Lung (tissue), 11 donors: ENCODE measurements at regions not wholly inside any gene's neighbourhood (a gene's known extent, or its start where the extent isn't known, plus 50 kb on each side); places are given as distances from the start of the nearest gene placed in this dataset.
A peak's percentile ranks its signal among the peaks of the same experiment; 100 is the strongest.

Experiments
- ATAC-seq: fragments of 200-7000 bp; cut with Tn5 transposase; one replicate; pipeline ENCODE4 v1.9.1; 2020; ENCODE audit warnings: moderate number of reproducible peaks; ENCODE audit not compliant: insufficient read depth, low FRiP score
- DNase-seq, 3 donors: peaks; one replicate each; pipeline ENCODE4 v3.0.0-alpha.2; 2013 to 2017
- H3K27ac ChIP-seq, 2 donors: one replicate each; pipeline ENCODE4 v1.5.1; 2013; ENCODE audit warnings: mild to moderate bottlenecking in 2 of 2, moderate library complexity in 2 of 2, control low read depth in 1 of 2, inconsistent platforms in 1 of 2, low read depth in 1 of 2, low read length in 1 of 2
- H3K27me3 ChIP-seq, 3 donors: one replicate each; pipeline ENCODE4 v1.5.1; 2013; ENCODE audit warnings: low read length in 2 of 3; ENCODE audit not compliant: control insufficient read depth in 3 of 3, insufficient read depth in 3 of 3
- H3K36me3 ChIP-seq, 4 donors: one replicate each; pipeline ENCODE4 v1.5.1; 2013; ENCODE audit warnings: low read length in 4 of 4, mild to moderate bottlenecking in 1 of 4, moderate library complexity in 1 of 4; ENCODE audit not compliant: control insufficient read depth in 4 of 4, insufficient read depth in 4 of 4
- H3K4me1 ChIP-seq, 5 donors: one replicate each; pipeline ENCODE4 v1.5.1; 2013; ENCODE audit warnings: low read length in 5 of 5, mild to moderate bottlenecking in 2 of 5, moderate library complexity in 1 of 5; ENCODE audit not compliant: control insufficient read depth in 5 of 5, insufficient read depth in 5 of 5
- H3K4me3 ChIP-seq: one replicate; pipeline ENCODE4 v1.5.1; 2013; ENCODE audit warnings: mild to moderate bottlenecking, control low read depth, moderate library complexity
- H3K9ac ChIP-seq, 2 donors: one replicate each; pipeline ENCODE4 v1.5.1; 2013; ENCODE audit warnings: low read length in 2 of 2, control low read depth in 1 of 2; ENCODE audit not compliant: insufficient read depth in 1 of 2
- H3K9me3 ChIP-seq, 4 donors: one replicate each; pipeline ENCODE4 v1.5.1; 2013; ENCODE audit warnings: low read length in 3 of 4, mild to moderate bottlenecking in 1 of 4, moderate library complexity in 1 of 4; ENCODE audit not compliant: control insufficient read depth in 4 of 4, insufficient read depth in 3 of 4
- WGBS, 2 donors: extraction: QIAGEN DNeasy Blood & Tissue Kit; methylation state at CpG; one replicate each; pipeline ENCODE4 v1.1.7; 2013; 5-methylcytosine and 5-hydroxymethylcytosine counted together
- TF ChIP-seq, protein P1 (sequence below): IDR thresholded peaks from 2 replicates; pipeline ENCODE4 v1.5.1; 2012; ENCODE audit warnings: mild to moderate bottlenecking; ENCODE audit errors: control extremely low read depth, extremely low read depth
- donor health status: control.
- donor health status: control.
- donor health status: Bipolar disorder and iron deficiency.
- donor health status: healthy.
- donor health status: DM: yes; HTN: yes; CAD: no.

DNA sequence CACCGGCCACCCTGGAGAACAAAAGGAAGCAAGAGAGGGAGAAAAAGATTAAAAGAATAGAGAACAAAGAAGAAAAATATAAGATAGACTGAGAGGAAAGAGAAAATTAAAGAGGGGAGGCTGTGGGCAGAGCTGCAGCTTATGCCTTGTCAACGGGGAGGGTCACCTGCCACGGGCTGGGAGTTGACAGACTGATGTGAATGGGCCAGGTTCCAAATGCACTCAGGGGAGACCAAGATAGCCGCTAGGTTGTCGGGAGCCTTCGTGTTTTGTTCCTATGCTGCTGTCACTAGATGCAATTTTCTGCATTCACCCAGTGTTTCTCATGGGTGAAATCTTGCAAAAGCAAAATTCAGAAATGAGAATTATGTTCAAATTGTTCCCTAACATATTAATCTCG, 119.6 kb upstream of the MTHFD1L start:
- no peak overlapping the region for H3K9ac ChIP-seq
- no peak overlapping the region for H3K4me3 ChIP-seq
- DNase-seq (no peak), ATAC-seq (no peak)
- WGBS, 2 donors = 59 to 79% methylated on average over 7 of the region's 7 CpGs
- H3K27me3 ChIP-seq = no peaks in the 10 kb centered on the region
- H3K36me3 ChIP-seq = no peaks in the 10 kb centered on the region
- TF ChIP-seq, protein P1, sequence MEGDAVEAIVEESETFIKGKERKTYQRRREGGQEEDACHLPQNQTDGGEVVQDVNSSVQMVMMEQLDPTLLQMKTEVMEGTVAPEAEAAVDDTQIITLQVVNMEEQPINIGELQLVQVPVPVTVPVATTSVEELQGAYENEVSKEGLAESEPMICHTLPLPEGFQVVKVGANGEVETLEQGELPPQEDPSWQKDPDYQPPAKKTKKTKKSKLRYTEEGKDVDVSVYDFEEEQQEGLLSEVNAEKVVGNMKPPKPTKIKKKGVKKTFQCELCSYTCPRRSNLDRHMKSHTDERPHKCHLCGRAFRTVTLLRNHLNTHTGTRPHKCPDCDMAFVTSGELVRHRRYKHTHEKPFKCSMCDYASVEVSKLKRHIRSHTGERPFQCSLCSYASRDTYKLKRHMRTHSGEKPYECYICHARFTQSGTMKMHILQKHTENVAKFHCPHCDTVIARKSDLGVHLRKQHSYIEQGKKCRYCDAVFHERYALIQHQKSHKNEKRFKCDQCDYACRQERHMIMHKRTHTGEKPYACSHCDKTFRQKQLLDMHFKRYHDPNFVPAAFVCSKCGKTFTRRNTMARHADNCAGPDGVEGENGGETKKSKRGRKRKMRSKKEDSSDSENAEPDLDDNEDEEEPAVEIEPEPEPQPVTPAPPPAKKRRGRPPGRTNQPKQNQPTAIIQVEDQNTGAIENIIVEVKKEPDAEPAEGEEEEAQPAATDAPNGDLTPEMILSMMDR = no peak
- peaks cover 0 to 10% (median 3%) of the 10 kb centered on the region in 5 donors for H3K4me1 ChIP-seq
- H3K9me3 ChIP-seq = peaks cover 0 to 1% (median 0%) of the 10 kb centered on the region in 4 donors
- no peak overlapping the region for H3K27ac ChIP-seq

DNA sequence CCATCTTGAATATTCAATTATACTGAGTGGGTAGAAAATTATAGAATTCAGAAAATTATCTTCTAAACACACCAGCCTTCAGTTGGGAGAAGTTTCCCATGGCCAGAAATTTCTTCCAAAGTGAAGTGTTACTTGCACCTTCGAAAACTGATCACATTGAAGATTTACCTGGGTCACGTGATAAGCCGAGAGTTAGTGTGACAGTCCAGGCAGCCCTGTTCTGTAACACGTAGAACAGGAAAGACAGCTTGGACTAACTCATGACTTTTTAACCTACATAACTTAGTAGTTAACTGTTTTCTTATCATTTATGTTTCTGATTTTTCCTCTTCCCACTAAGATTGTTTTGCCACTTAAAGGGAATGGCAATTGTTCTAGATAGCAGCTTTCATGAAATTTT, 118.3 kb upstream of the MTHFD1L start:
- H3K27me3 ChIP-seq = no peaks in the 10 kb centered on the region
- peaks cover 0 to 1% (median 0%) of the 10 kb centered on the region in 4 donors for H3K9me3 ChIP-seq
- H3K4me1 ChIP-seq = peaks cover 0 to 10% (median 3%) of the 10 kb centered on the region in 5 donors
- no peak for ATAC-seq
- no peak overlapping the region for H3K27ac ChIP-seq
- H3K9ac ChIP-seq = no peak overlapping the region
- WGBS, 2 donors = 65 to 87% methylated on average over 4 of the region's 4 CpGs
- no peak overlapping the region for H3K4me3 ChIP-seq
- H3K36me3 ChIP-seq = no peaks in the 10 kb centered on the region
- TF ChIP-seq, protein P1 = no peak
- DNase-seq = peak in 1 of 3 donors; percentile 50

DNA sequence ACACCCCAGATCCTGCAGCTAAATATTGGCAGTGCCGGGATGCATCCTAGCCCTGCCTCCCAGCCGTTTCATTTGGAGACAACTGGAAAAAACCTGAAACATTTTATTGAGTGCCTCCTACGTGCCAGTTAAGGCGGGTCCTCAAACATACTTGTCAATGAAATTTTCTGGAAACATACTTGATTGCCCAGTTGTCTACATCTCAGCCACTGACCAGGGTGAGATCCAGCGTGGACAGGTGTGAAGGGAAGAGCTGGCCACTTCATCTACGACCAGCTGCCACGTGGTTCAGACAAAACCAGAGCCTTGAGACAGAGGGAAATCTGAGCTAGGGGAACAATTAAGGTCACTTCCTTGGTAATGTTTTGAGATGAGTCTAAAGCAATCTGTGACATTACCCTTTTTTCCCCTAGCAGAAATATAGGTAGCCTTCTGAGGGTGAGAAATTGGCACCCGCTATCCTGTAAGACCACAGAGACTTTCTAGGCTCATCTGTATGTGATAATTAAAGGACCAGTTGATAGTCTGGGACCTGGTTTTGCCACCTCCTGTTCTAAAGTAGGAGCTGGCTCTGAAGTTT, 116.3 kb upstream of the MTHFD1L start:
- no peak overlapping the region for H3K27ac ChIP-seq
- peaks cover 3 to 15% (median 8%) of the 10 kb centered on the region in 5 donors for H3K4me1 ChIP-seq
- no peak for ATAC-seq
- H3K9ac ChIP-seq = no peak overlapping the region
- H3K9me3 ChIP-seq = peaks cover 0 to 1% (median 0%) of the 10 kb centered on the region in 4 donors
- DNase-seq = no peak
- 66 to 70% methylated on average over 8 of the region's 8 CpGs for WGBS, 2 donors
- H3K27me3 ChIP-seq = no peaks in the 10 kb centered on the region
- TF ChIP-seq, protein P1 = no peak
- H3K36me3 ChIP-seq = no peaks in the 10 kb centered on the region
- H3K4me3 ChIP-seq = no peak overlapping the region

DNA sequence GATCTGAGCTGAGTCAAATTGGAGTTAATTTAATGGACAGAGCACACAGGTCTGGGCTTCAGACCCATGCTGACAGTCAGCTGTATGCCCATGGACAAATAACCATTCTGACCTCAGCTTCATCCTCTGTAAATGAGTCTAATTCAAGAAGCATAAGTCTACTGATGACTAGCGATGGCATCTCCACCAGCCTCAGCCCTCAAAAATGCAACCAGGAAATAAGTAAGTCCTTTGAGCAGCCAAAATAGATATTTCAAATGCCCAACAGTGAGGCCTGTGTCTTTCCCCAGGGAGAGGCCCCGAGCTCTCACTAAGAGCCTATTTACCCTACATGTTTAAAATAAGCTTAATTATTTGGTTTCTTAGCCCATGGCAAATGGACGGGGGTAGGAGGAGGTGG, 114.2 kb upstream of the MTHFD1L start:
- Histone ChIP-seq H3K36me3 (no peaks in the 10 kb centered on the region), H3K4me3 (no peak overlapping the region), H3K4me1 (peaks cover 5 to 22% (median 11%) of the 10 kb centered on the region in 5 donors), H3K27me3 (no peaks in the 10 kb centered on the region), H3K9me3 (peaks cover 0 to 3% (median 0%) of the 10 kb centered on the region in 4 donors), H3K9ac (no peak overlapping the region), H3K27ac (no peak overlapping the region)
- 93% methylated on average over 3 of the region's 3 CpGs for whole genome bisulfite sequencing, 2 donors
- DNase-seq = no peak
- TF ChIP-seq, protein P1 = no peak
- no peak for ATAC-seq
